MM.1S (cell line): ENCODE measurements at regions not wholly inside any gene's neighbourhood (a gene's known extent, or its start where the extent isn't known, plus 50 kb on each side); places are given as distances from the start of the nearest gene placed in this dataset.

Experiments used
- DNase-seq: peaks from one replicate; pipeline ENCODE4 v3.0.0-alpha.2; 2015
- H2AFZ ChIP-seq: fragments of 300-600 bp; sonication (generic); 2 replicates; pipeline ENCODE4 v1.6.0; 2016; ENCODE audit warnings: antibody characterized with exemption, low read length
- H3F3A ChIP-seq: fragments of 300-600 bp; sonication (generic); 2 replicates; pipeline ENCODE4 v1.6.1; 2016; ENCODE audit warnings: mild to moderate bottlenecking, antibody characterized with exemption, low read length, moderate library complexity, mixed read lengths; ENCODE audit not compliant: insufficient read depth
- H3K27ac ChIP-seq: fragments of 300-600 bp; sonication (generic); 2 replicates; pipeline ENCODE4 v1.5.1; 2016; ENCODE audit warnings: mild to moderate bottlenecking, low read length
- H3K27me3 ChIP-seq: fragments of 300-600 bp; sonication (generic); replicated peaks from 2 replicates; pipeline ENCODE4 v1.6.0; 2016; ENCODE audit warnings: low read length; ENCODE audit not compliant: insufficient read depth
- H3K36me3 ChIP-seq: fragments of 300-600 bp; sonication (generic); replicated peaks from 2 replicates; pipeline ENCODE4 v1.6.1; 2016; ENCODE audit warnings: mild to moderate bottlenecking, low read length, mixed read lengths; ENCODE audit not compliant: insufficient read depth
- H3K4me1 ChIP-seq: fragments of 300-600 bp; sonication (generic); 2 replicates; pipeline ENCODE4 v1.6.1; 2016; ENCODE audit warnings: low read length, mixed read lengths
- H3K4me2 ChIP-seq: fragments of 300-600 bp; sonication (generic); 2 replicates; pipeline ENCODE4 v1.6.0; 2016; ENCODE audit warnings: low read depth, low read length
- H3K4me3 ChIP-seq: fragments of 300-600 bp; sonication (generic); 2 replicates; pipeline ENCODE4 v1.5.1; 2016; ENCODE audit warnings: low read length, mixed read lengths
- H3K79me2 ChIP-seq: fragments of 300-600 bp; sonication (generic); 2 replicates; pipeline ENCODE4 v1.6.1; 2016; ENCODE audit warnings: mixed run types, low read length, mixed read lengths
- H3K9ac ChIP-seq: fragments of 300-600 bp; sonication (generic); 2 replicates; pipeline ENCODE4 v1.6.1; 2016; ENCODE audit warnings: low read length, mixed read lengths
- H3K9me2 ChIP-seq: fragments of 300-600 bp; sonication (generic); replicated peaks from 2 replicates; pipeline ENCODE4 v1.6.1; 2016; ENCODE audit warnings: mild to moderate bottlenecking, low read length, mixed read lengths; ENCODE audit not compliant: insufficient read depth
- H3K9me3 ChIP-seq: fragments of 300-600 bp; sonication (generic); replicated peaks from 2 replicates; pipeline ENCODE4 v1.6.1; 2016; ENCODE audit warnings: mild to moderate bottlenecking, low read length, mixed read lengths; ENCODE audit not compliant: insufficient read depth
- H4K20me1 ChIP-seq: fragments of 300-600 bp; sonication (generic); 2 replicates; pipeline ENCODE4 v1.6.1; 2016; ENCODE audit warnings: mild to moderate bottlenecking, low read length, moderate library complexity, mixed read lengths; ENCODE audit not compliant: insufficient read depth
- CTCF ChIP-seq: fragments of 300-600 bp; sonication (generic); IDR thresholded peaks from 2 replicates; pipeline ENCODE4 v1.5.1; 2016; ENCODE audit warnings: antibody characterized with exemption, low read length, mixed read lengths
- EZH2 ChIP-seq: fragments of 300-600 bp; sonication (generic); optimal IDR thresholded peaks from 2 replicates; pipeline ENCODE3; 2017; ENCODE audit warnings: low read depth, mild to moderate bottlenecking, antibody characterized with exemption, low read length, mixed read lengths
- EZH2phosphoT487 ChIP-seq: fragments of 300-600 bp; sonication (generic); IDR thresholded peaks from 2 replicates; pipeline ENCODE4 v1.6.1; 2018; ENCODE audit warnings: antibody characterized with exemption, low read length

- H3K9me2 ChIP-seq: no peaks in the 10 kb centered on the region
- H3K4me2 ChIP-seq: no peak overlapping the region
- no peaks in the 10 kb centered on the region for H3K79me2 ChIP-seq
- no peaks in the 10 kb centered on the region for H3K27me3 ChIP-seq
- H3K36me3 ChIP-seq: no peaks in the 10 kb centered on the region
- H3F3A ChIP-seq: peaks cover 40% of the 10 kb centered on the region
- DNase-seq: no peak
- no peak overlapping the region; the same call in 1 of the 2 replicates for H3K27ac ChIP-seq
- no peak overlapping the region for H2AFZ ChIP-seq
- peaks cover 51% of the 10 kb centered on the region for H3K4me1 ChIP-seq
- no peaks in the 10 kb centered on the region for H4K20me1 ChIP-seq
- no peaks in the 10 kb centered on the region for H3K9me3 ChIP-seq
- no peak overlapping the region for H3K9ac ChIP-seq
- no peak overlapping the region for H3K4me3 ChIP-seq
- TF ChIP-seq CTCF: no peak
- TF ChIP-seq EZH2: no peak
- TF ChIP-seq EZH2phosphoT487: no peak
Observed at GRCh38 chr15:23855947-23856346, 168.8 kb upstream of the NDN start.

GRCh38 chr15:23857028-23857641, 170.0 kb upstream of the NDN start:
- H3K4me3 ChIP-seq: no peak overlapping the region
- H3K4me2 ChIP-seq: peak overlapping the region; percentile 17; the same call in 1 of the 2 replicates
- no peaks in the 10 kb centered on the region for H3K79me2 ChIP-seq
- H3K27ac ChIP-seq: no peak overlapping the region
- TF ChIP-seq EZH2phosphoT487: no peak
- TF ChIP-seq CTCF: peak; percentile 85
- DNase-seq: peak; percentile 78
- H2AFZ ChIP-seq: no peak overlapping the region
- H3K9me2 ChIP-seq: no peaks in the 10 kb centered on the region
- no peak overlapping the region for H3K9ac ChIP-seq
- H4K20me1 ChIP-seq: no peaks in the 10 kb centered on the region
- H3K9me3 ChIP-seq: no peaks in the 10 kb centered on the region
- peaks cover 42% of the 10 kb centered on the region for H3K4me1 ChIP-seq
- no peaks in the 10 kb centered on the region for H3K27me3 ChIP-seq
- no peaks in the 10 kb centered on the region for H3K36me3 ChIP-seq
- peaks cover 39% of the 10 kb centered on the region for H3F3A ChIP-seq

DNA sequence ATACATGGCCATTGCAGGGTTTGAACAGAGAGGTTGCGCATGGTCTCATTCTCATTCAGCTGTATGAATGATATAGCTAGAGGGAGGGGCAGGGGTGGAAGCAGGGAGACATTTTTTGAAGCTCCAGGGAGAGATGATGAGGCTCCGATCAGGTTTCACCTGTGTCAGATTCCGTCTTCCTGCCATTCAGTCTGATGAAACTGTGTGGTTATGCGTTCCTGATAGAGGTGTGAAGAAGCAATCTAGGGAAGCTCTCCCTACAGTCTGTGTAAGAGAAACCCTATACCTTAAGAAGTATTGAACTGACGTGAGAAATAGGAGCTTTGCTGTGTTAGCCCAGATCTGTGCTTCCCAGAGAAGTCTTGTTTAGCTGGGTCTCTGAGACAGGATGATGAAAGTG, 171.9 kb upstream of the NDN start:
- Histone ChIP-seq H2AFZ (no peak overlapping the region), H3K9me3 (no peaks in the 10 kb centered on the region), H3K9ac (no peak overlapping the region), H3K27me3 (no peaks in the 10 kb centered on the region), H3K27ac (no peak overlapping the region), H3F3A (peaks cover 22% of the 10 kb centered on the region), H3K4me1 (peaks cover 26% of the 10 kb centered on the region), H3K4me2 (no peak overlapping the region), H3K79me2 (no peaks in the 10 kb centered on the region), H3K4me3 (no peak overlapping the region), H3K36me3 (no peaks in the 10 kb centered on the region), H4K20me1 (no peaks in the 10 kb centered on the region), H3K9me2 (no peaks in the 10 kb centered on the region)
- no peak for DNase-seq
- no peak for TF ChIP-seq EZH2phosphoT487
- TF ChIP-seq CTCF: no peak
